Left lung (tissue), 4 donors: ENCODE measurements at regions not wholly inside any gene's neighbourhood (a gene's known extent, or its start where the extent isn't known, plus 50 kb on each side); places are given as distances from the start of the nearest gene placed in this dataset.

Experiments used
- ATAC-seq: fragments of 200-7000 bp; cut with Tn5 transposase; one replicate; pipeline ENCODE4 v1.9.1; 2020; ENCODE audit warnings: moderate library complexity
- DNase-seq, 4 donors: peaks; one replicate each; pipeline ENCODE4 v3.0.0-alpha.2; 2013 to 2020
- H3K27ac ChIP-seq, 2 donors: fragments of 200-600 bp; sonication (generic) in 1 of 2; one replicate each; pipeline versions ENCODE4 v1.5.0 to v1.8.0; 2020 to 2021
- H3K27me3 ChIP-seq, 2 donors: fragments of 200-600 bp; sonication (generic) in 1 of 2; one replicate each; pipeline versions ENCODE4 v1.5.0 to v1.8.0; 2020 to 2021
- H3K36me3 ChIP-seq, 2 donors: fragments of 200-600 bp; sonication (generic) in 1 of 2; one replicate each; pipeline versions ENCODE4 v1.5.0 to v1.8.0; 2020 to 2021
- H3K4me1 ChIP-seq, 2 donors: fragments of 200-600 bp; one replicate each; pipeline ENCODE4 v1.8.0; 2021
- H3K4me3 ChIP-seq, 2 donors: fragments of 200-600 bp; sonication (generic) in 1 of 2; one replicate each; pipeline versions ENCODE4 v1.5.0 to v1.8.0; 2020 to 2021; ENCODE audit warnings: mild to moderate bottlenecking in 1 of 2
- H3K9me3 ChIP-seq, 2 donors: fragments of 200-600 bp; sonication (generic) in 1 of 2; one replicate each; pipeline versions ENCODE4 v1.5.0 to v1.8.0; 2020 to 2021
- CTCF ChIP-seq, 2 donors: fragments of 200-600 bp; sonication (generic) in 1 of 2; IDR thresholded peaks; one replicate each; pipeline versions ENCODE4 v1.5.0 to v1.8.0; 2021; ENCODE audit warnings: antibody characterized with exemption in 2 of 2
- intact Hi-C, 2 donors: fragments of 100-400 bp; cut with DNase I; formaldehyde crosslinking; loops; one replicate each; pipeline versions ENCODE4 v1.11.2 to v1.14.2; 2022
- donor health status: DM: no; HTN: yes; CAD: no.
- donor health status: DM: no; HTN: no; CAD: no.

GRCh38 chr6:112735129-112735528, 388.0 kb downstream of the RFPL4B start:
- Histone ChIP-seq H3K9me3 (no peaks in the 10 kb centered on the region), H3K27me3 (no peaks in the 10 kb centered on the region), H3K4me3 (no peak overlapping the region), H3K4me1 (no peaks in the 10 kb centered on the region), H3K36me3 (no peaks in the 10 kb centered on the region), H3K27ac (no peak overlapping the region)
- DNase-seq (no peak), ATAC-seq (no peak)
- intact Hi-C loops: no loop called here
- no peak for TF ChIP-seq CTCF (IDR thresholded peaks at IDR 0.05)

DNA sequence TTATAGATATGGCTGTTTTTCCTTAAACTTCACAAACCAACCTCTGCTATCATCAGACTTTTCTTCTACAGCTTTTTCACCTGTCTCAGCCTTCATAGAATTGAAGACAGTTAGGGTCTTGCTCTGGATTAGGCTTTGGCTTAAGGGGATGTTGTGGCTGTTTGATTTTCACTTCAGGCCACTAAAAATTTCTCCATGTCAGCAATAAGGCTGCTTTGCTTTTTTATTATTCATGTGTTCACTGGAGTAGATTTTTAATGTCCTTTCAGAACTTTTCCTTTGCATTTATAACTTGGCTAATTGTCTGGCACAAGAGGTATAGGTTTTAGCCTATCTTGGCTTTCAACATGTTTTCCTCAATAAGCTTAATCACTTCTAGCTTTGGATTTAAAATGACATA, 392.6 kb downstream of the RFPL4B start:
- TF ChIP-seq CTCF (IDR thresholded peaks at IDR 0.05): no peak
- H3K4me1 ChIP-seq: no peaks in the 10 kb centered on the region
- intact Hi-C loops: no loop called here
- no peak for DNase-seq
- no peak overlapping the region for H3K4me3 ChIP-seq
- no peaks in the 10 kb centered on the region for H3K27me3 ChIP-seq
- no peak for ATAC-seq
- no peaks in the 10 kb centered on the region for H3K9me3 ChIP-seq
- H3K27ac ChIP-seq: no peak overlapping the region
- no peaks in the 10 kb centered on the region for H3K36me3 ChIP-seq

- no peaks in the 10 kb centered on the region for H3K27me3 ChIP-seq
- TF ChIP-seq CTCF (IDR thresholded peaks at IDR 0.05): no peak
- intact Hi-C loops: no loop called here
- no peaks in the 10 kb centered on the region for H3K4me1 ChIP-seq
- no peaks in the 10 kb centered on the region for H3K9me3 ChIP-seq
- DNase-seq (no peak), ATAC-seq (no peak)
- H3K36me3 ChIP-seq: no peaks in the 10 kb centered on the region
- H3K27ac ChIP-seq: no peak overlapping the region
- no peak overlapping the region for H3K4me3 ChIP-seq
Observed at GRCh38 chr6:112743323-112743722, 396.2 kb downstream of the RFPL4B start.

DNA sequence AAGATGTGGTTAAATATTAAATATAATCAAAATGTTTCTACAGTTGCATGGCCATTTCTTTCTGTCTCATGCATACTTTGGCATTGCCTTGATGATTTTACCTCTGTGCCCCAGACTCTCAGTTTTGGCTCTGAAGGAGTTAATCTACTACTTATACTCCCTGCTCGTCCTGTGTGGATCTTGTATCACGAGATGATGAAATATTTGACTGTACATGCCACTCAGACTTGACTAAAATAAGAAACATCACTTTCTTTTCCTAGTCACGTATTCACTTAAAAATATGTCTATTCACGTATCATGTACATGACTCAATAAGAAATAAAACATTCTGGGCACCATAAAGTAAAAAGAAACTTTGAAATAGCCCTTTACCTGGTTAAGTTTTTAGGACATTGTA, 397.7 kb downstream of the RFPL4B start:
- H3K4me3 ChIP-seq: no peak overlapping the region
- H3K27ac ChIP-seq: no peak overlapping the region
- H3K27me3 ChIP-seq: no peaks in the 10 kb centered on the region
- H3K4me1 ChIP-seq: no peaks in the 10 kb centered on the region
- DNase-seq (no peak), ATAC-seq (no peak)
- H3K36me3 ChIP-seq: no peaks in the 10 kb centered on the region
- no peak for TF ChIP-seq CTCF (IDR thresholded peaks at IDR 0.05)
- intact Hi-C loops: no loop called here
- no peaks in the 10 kb centered on the region for H3K9me3 ChIP-seq

DNA sequence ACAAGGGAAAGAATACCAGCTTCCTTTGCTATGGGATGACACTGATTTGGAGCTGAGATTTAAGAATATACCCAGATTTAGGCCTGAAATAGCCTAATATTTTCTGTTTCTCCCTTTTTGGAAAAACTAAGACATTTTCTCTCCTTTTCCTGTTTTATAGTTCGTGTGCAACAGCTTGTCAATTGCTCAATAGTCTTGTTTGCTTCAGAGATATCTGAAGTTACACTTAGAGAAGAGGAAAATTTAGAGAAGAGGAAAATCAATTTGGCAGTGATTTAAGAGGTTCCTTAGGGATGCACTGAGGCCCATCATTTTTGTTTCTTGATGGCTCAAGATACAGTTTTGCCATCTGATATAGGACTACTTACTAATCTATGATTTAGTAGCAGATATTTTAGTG, 398.6 kb downstream of the RFPL4B start:
- H3K9me3 ChIP-seq: no peaks in the 10 kb centered on the region
- intact Hi-C loops: no loop called here
- H3K4me3 ChIP-seq: no peak overlapping the region
- no peak overlapping the region for H3K27ac ChIP-seq
- no peak for TF ChIP-seq CTCF (IDR thresholded peaks at IDR 0.05)
- H3K36me3 ChIP-seq: no peaks in the 10 kb centered on the region
- DNase-seq (peak in 1 of 4 donors; percentile 16), ATAC-seq (no peak)
- no peaks in the 10 kb centered on the region for H3K4me1 ChIP-seq
- no peaks in the 10 kb centered on the region for H3K27me3 ChIP-seq
